ENCODE measurements at regions not wholly inside any gene's neighbourhood (a gene's known extent, or its start where the extent isn't known, plus 50 kb on each side); places are given as distances from the start of the nearest gene placed in this dataset.

DNA sequence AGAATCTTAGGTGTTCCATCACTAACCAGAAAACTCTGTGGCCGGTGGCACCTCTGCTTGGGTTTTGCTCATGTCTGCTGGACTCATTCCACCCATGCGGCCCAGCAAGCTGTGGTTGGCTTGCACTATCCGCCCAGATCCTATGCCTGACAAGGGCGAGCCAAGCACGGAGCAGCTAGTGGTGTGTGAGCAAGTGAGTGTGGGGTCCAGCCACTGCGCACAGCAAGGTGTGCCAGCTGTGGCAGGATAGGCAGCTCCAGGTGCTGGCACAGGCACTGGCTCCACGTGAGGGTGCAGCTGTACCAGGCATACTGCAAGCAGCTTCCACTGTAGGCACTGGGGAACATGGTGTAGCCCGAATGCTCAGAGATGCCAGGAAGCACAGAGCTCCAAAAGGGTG lies 813.7 kb upstream of the CNTN5 start:
- TF ChIP-seq, protein P1, sequence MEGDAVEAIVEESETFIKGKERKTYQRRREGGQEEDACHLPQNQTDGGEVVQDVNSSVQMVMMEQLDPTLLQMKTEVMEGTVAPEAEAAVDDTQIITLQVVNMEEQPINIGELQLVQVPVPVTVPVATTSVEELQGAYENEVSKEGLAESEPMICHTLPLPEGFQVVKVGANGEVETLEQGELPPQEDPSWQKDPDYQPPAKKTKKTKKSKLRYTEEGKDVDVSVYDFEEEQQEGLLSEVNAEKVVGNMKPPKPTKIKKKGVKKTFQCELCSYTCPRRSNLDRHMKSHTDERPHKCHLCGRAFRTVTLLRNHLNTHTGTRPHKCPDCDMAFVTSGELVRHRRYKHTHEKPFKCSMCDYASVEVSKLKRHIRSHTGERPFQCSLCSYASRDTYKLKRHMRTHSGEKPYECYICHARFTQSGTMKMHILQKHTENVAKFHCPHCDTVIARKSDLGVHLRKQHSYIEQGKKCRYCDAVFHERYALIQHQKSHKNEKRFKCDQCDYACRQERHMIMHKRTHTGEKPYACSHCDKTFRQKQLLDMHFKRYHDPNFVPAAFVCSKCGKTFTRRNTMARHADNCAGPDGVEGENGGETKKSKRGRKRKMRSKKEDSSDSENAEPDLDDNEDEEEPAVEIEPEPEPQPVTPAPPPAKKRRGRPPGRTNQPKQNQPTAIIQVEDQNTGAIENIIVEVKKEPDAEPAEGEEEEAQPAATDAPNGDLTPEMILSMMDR (conservative IDR thresholded peaks at IDR 0.05; ENCODE audit: low read depth, low read length) = no peak
- DNase-seq (ENCODE audit: low read depth) = no peak
- H3K4me3 ChIP-seq (ENCODE audit: low read depth, low read length) = no peak overlapping the region

DNA sequence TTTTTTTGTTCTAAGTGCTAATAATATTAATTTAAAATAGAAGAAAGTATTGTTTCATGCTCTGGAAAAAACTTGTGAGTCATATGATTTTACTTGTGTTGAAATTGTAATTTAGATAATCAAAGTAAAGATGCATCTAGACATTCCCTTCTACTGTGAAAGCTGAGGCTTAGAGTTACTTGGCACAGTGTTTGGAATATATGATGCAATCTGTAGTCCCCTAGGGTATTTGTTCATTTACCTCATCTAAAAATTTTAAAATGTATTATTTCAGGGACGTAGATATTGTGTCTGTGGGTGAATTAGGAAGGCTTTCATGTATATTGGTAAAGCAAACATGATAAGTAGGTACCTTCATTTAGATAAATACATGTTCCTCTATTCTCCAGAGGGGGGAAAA lies 793.5 kb upstream of the CNTN5 start:
- H3K4me3 ChIP-seq (ENCODE audit: low read depth, low read length) = no peak overlapping the region
- DNase-seq (ENCODE audit: low read depth) = peak; percentile 61
- TF ChIP-seq, protein P1 (conservative IDR thresholded peaks at IDR 0.05; ENCODE audit: low read depth, low read length) = no peak

DNA sequence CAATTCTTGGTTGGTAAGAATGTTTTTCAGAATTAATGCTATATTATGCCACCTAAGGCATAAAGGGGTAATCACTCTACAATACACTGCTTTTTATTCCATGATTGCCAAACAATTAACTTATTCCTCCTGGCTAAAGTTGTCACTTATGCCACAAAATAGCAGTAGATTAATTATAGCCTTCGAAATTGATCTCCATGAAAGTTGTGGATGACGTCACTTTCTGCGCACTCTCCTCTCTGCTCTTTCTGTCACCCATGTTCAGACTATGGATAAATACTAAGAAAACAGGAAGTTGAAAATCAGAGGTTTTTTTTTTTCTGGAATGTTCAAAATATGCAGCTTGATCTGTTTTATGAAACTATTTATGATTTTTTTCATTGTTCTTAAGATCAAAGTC lies 790.1 kb upstream of the CNTN5 start:
- TF ChIP-seq, protein P1 (conservative IDR thresholded peaks at IDR 0.05; ENCODE audit: low read depth, low read length) = no peak
- no peak for DNase-seq (ENCODE audit: low read depth)
- no peak overlapping the region for H3K4me3 ChIP-seq (ENCODE audit: low read depth, low read length)

DNA sequence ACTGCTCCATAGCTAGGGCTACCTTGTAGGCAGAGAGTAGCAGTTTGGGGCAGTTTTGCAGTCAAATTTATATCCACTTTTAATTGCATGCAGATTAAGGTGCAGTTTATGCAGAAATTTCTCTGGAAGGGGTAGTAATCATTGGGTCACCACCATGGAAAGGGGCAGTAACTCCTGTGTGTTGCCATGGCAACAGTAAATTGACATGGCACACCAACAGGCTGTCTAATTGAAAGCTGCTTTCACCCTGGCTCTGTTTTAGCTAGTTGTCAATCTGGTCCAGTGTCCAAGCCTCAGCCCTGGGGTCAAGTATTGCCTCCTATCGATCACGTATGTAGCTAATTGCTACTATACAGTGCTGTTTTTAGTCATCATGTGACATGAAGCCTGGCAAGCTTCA lies 786.1 kb upstream of the CNTN5 start:
- TF ChIP-seq, protein P1 (conservative IDR thresholded peaks at IDR 0.05; ENCODE audit: low read depth, low read length) = no peak
- no peak for DNase-seq (ENCODE audit: low read depth)

DNA sequence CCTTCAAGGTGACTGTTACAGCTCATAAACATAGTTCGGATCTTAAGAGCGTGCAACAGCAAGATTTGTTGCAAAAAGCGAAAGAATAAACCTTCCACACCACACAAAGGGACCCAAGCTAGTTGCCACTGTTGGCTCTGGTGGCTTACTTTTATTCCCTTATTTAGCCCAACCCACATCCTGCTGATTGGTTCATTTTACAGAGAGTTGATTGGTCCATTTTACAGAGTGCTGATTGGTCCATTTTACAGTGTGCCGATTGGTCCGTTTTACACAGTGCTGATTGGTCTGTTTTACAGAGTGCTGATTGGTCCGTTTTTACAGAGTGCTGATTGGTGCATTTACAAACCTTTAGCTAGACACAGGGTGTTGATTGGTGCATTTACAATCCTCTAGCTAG lies 776.9 kb upstream of the CNTN5 start:
- TF ChIP-seq, protein P1 (conservative IDR thresholded peaks at IDR 0.05; ENCODE audit: low read depth, low read length) = no peak
- no peak for DNase-seq (ENCODE audit: low read depth)
- no peak overlapping the region for H3K4me3 ChIP-seq (ENCODE audit: low read depth, low read length)

More for the DNA sequence above, 786.1 kb upstream of the CNTN5 start:
- H3K4me3 ChIP-seq (ENCODE audit: low read depth, low read length) = no peak overlapping the region

DNA sequence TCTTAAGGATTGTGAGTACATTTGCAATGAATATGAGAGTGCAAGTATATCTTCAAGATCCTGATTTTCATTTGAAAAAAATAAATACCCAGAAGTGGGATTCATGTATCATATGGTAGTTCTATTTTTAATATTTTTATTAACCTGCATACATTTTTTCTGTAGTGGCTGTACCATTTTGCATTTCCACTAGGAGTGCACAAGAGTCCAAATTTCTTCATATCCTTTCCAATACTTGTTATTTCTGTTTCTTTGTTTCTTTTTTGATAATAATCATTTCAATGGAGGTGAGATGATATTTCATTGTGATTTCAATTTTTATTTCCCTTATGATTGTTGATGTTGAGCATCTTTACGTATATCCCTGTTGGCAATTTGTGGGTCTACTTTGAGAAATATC lies 759.8 kb upstream of the CNTN5 start:
- peak; percentile 5 for DNase-seq (ENCODE audit: low read depth)
- no peak overlapping the region for H3K4me3 ChIP-seq (ENCODE audit: low read depth, low read length)

More for the DNA sequence above, 759.8 kb upstream of the CNTN5 start:
- TF ChIP-seq, protein P1 (conservative IDR thresholded peaks at IDR 0.05; ENCODE audit: low read depth, low read length) = no peak
